Stomach (tissue), 8 donors: ENCODE measurements at regions not wholly inside any gene's neighbourhood (a gene's known extent, or its start where the extent isn't known, plus 50 kb on each side); places are given as distances from the start of the nearest gene placed in this dataset.

Source experiments
- DNase-seq, 2 donors: peaks; one replicate each; pipeline versions ENCODE4 v3.0.0 to v3.0.0-alpha.2; 2013 to 2019
- H3K27ac ChIP-seq, 5 donors: fragments of 200-600 bp in 4 of 5; sonication (generic) in 4 of 5; one replicate each; pipeline ENCODE4 v1.5.1; 2013 to 2019; ENCODE audit warnings: mild to moderate bottlenecking in 1 of 5, moderate library complexity in 1 of 5
- H3K27me3 ChIP-seq, 3 donors: fragments of 200-600 bp; sonication (generic); one replicate each; pipeline ENCODE4 v1.5.1; 2017 to 2019; ENCODE audit warnings: mixed run types in 1 of 3
- H3K36me3 ChIP-seq, 4 donors: fragments of 200-600 bp; sonication (generic); 1 replicate in 3 of 4; 2 replicates in 1 of 4; pipeline ENCODE4 v1.5.1; 2016 to 2019
- H3K4me1 ChIP-seq, 4 donors: fragments of 200-600 bp; sonication (generic); one replicate each; pipeline ENCODE4 v1.5.1; 2016 to 2019
- H3K4me3 ChIP-seq, 4 donors: fragments of 200-600 bp; sonication (generic) in 3 of 4; one replicate each; pipeline ENCODE4 v1.5.1; 2016 to 2019; ENCODE audit warnings: mild to moderate bottlenecking in 1 of 4
- H3K9me3 ChIP-seq, 4 donors: fragments of 200-600 bp; sonication (generic); one replicate each; pipeline ENCODE4 v1.5.1; 2016 to 2019
- EP300 ChIP-seq: sonication (generic); formaldehyde crosslinking; IDR thresholded peaks from one replicate; pipeline ENCODE4 v1.6.1; 2017; ENCODE audit warnings: antibody characterized with exemption
- POLR2A ChIP-seq, 4 donors: fragments of 450-650 bp; IDR thresholded peaks; one replicate each; pipeline ENCODE4 v1.6.1; 2016; ENCODE audit warnings: antibody characterized with exemption in 4 of 4, control low read depth in 2 of 4, mild to moderate bottlenecking in 1 of 4, moderate library complexity in 1 of 4
- POLR2AphosphoS5 ChIP-seq, 3 donors: sonication (generic); formaldehyde crosslinking; IDR thresholded peaks; one replicate each; pipeline ENCODE4 v1.6.1; 2016; ENCODE audit warnings: antibody characterized with exemption in 3 of 3
- WGBS, 5 donors: extraction: QIAGEN DNeasy Blood & Tissue Kit in 3 of 5; methylation state at CpG; one replicate each; pipeline versions ENCODE4 v1.1.5 to v1.1.7; 2013 to 2018; 5-methylcytosine and 5-hydroxymethylcytosine counted together
- intact Hi-C: fragments of 100-400 bp; cut with DNase I; formaldehyde crosslinking; loops from one replicate; pipeline ENCODE4 v1.15.1; 2023; ENCODE audit warnings: low total_unique reads
- TF ChIP-seq, protein P1 (sequence below), 7 experiments: fragments of 450-650 bp in 4 of 7; fragments of 200-600 bp in 3 of 7; sonication (generic) in 3 of 7; IDR thresholded peaks; one replicate each; pipeline ENCODE4 v1.5.1; 2016 to 2019; ENCODE audit warnings: antibody characterized with exemption in 7 of 7, control low read depth in 2 of 7, mild to moderate bottlenecking in 1 of 7
- donor health status: healthy with polysubstance abuse.
- donor health status: Bipolar disorder and iron deficiency.
- donor health status: healthy.

GRCh38 chr2:106296182-106296815, 102.2 kb upstream of the UXS1 start:
- Histone ChIP-seq H3K4me1 (no peaks in the 10 kb centered on the region), H3K4me3 (no peak overlapping the region), H3K9me3 (no peaks in the 10 kb centered on the region), H3K36me3 (no peaks in the 10 kb centered on the region), H3K27me3 (no peaks in the 10 kb centered on the region), H3K27ac (no peak overlapping the region)
- intact Hi-C loops = no loop called here
- TF ChIP-seq, protein P1, sequence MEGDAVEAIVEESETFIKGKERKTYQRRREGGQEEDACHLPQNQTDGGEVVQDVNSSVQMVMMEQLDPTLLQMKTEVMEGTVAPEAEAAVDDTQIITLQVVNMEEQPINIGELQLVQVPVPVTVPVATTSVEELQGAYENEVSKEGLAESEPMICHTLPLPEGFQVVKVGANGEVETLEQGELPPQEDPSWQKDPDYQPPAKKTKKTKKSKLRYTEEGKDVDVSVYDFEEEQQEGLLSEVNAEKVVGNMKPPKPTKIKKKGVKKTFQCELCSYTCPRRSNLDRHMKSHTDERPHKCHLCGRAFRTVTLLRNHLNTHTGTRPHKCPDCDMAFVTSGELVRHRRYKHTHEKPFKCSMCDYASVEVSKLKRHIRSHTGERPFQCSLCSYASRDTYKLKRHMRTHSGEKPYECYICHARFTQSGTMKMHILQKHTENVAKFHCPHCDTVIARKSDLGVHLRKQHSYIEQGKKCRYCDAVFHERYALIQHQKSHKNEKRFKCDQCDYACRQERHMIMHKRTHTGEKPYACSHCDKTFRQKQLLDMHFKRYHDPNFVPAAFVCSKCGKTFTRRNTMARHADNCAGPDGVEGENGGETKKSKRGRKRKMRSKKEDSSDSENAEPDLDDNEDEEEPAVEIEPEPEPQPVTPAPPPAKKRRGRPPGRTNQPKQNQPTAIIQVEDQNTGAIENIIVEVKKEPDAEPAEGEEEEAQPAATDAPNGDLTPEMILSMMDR (IDR thresholded peaks at IDR 0.05) = no peak
- TF ChIP-seq EP300 (no peak), POLR2AphosphoS5 (IDR thresholded peaks at IDR 0.05) (no peak), POLR2A (IDR thresholded peaks at IDR 0.05) (no peak)
- no peak for DNase-seq
- 78 to 90% (median 86%) methylated on average over 8 of the region's 8 CpGs for WGBS, 5 donors

DNA sequence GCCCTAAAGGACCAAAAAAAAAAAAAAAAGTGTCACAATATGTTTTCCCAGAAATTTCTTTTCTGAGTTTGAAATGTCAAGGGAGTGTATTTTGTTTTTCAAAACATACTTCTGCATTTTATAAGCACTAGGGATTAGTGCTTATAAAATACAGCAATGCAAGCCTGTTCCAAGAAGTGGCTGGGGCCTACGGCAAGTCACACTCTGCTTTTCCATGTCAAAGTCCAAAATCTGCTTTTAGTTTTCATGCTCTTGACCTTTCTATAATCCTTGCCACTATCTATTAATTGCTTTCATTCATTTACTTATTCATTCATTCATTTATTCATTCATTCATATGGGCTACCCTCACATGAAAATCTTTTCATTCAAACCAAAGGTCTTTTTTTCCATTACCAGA, 100.1 kb upstream of the UXS1 start:
- H3K36me3 ChIP-seq = no peaks in the 10 kb centered on the region
- no peaks in the 10 kb centered on the region for H3K4me1 ChIP-seq
- no peaks in the 10 kb centered on the region for H3K27me3 ChIP-seq
- H3K9me3 ChIP-seq = no peaks in the 10 kb centered on the region
- H3K4me3 ChIP-seq = no peak overlapping the region
- 83 to 90% (median 89%) methylated on average over 1 of the region's 1 CpG for WGBS, 5 donors
- TF ChIP-seq, protein P1 (IDR thresholded peaks at IDR 0.05) = no peak
- TF ChIP-seq POLR2AphosphoS5 (IDR thresholded peaks at IDR 0.05) (no peak), POLR2A (IDR thresholded peaks at IDR 0.05) (no peak), EP300 (no peak)
- intact Hi-C loops = no loop called here
- DNase-seq = no peak
- H3K27ac ChIP-seq = no peak overlapping the region

GRCh38 chr2:106293271-106293783, 99.2 kb upstream of the UXS1 start:
- intact Hi-C loops = no loop called here
- TF ChIP-seq POLR2A (IDR thresholded peaks at IDR 0.05) = no peak
- no peak for TF ChIP-seq EP300
- no peak for TF ChIP-seq POLR2AphosphoS5 (IDR thresholded peaks at IDR 0.05)
- TF ChIP-seq, protein P1 (IDR thresholded peaks at IDR 0.05) = no peak
- Histone ChIP-seq H3K36me3 (no peaks in the 10 kb centered on the region), H3K4me3 (no peak overlapping the region), H3K27ac (no peak overlapping the region), H3K27me3 (no peaks in the 10 kb centered on the region), H3K4me1 (no peaks in the 10 kb centered on the region), H3K9me3 (no peaks in the 10 kb centered on the region)
- no peak for DNase-seq
- WGBS, 5 donors = 80 to 96% (median 93%) methylated on average over 2 of the region's 2 CpGs

DNA sequence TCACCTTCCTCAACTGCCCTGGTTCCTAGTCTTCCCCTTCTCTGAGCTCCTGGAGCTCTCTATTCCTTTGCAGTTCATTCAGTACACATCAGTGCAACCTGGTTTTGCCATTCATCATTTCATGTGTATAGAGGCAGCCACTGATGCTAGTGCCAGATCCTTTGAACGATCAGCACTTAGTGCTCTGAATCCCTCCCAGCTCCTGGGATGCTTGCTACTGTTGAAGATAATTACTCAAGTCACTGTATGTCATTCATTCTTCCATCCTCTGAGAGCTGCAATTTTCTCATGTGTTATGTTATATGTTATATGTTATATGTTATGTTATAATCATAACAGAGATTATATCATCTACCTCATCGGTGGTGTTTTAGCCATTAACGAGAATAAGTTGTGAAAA, 98.5 kb upstream of the UXS1 start:
- intact Hi-C loops = no loop called here
- Histone ChIP-seq H3K27me3 (no peaks in the 10 kb centered on the region), H3K4me3 (no peak overlapping the region), H3K36me3 (no peaks in the 10 kb centered on the region), H3K9me3 (no peaks in the 10 kb centered on the region), H3K27ac (no peak overlapping the region), H3K4me1 (no peaks in the 10 kb centered on the region)
- TF ChIP-seq POLR2A (IDR thresholded peaks at IDR 0.05) = no peak
- TF ChIP-seq POLR2AphosphoS5 (IDR thresholded peaks at IDR 0.05) = no peak
- no peak for TF ChIP-seq EP300
- TF ChIP-seq, protein P1 (IDR thresholded peaks at IDR 0.05) = no peak
- 81 to 91% (median 88%) methylated on average over 3 of the region's 3 CpGs for WGBS, 5 donors
- no peak for DNase-seq
